GM21526 (cell line): ENCODE measurements at regions not wholly inside any gene's neighbourhood (a gene's known extent, or its start where the extent isn't known, plus 50 kb on each side); places are given as distances from the start of the nearest gene placed in this dataset.
"Not testable (repeated sequence)": the region's sequence is repeated elsewhere in the genome, so short reads cannot be mapped to it uniquely, and the experiment has no call there.

ENCODE experiments used
- ATAC-seq: cut with Tn5 transposase; IDR thresholded peaks from one replicate; pipeline ENCODE4 v1.9.1; 2021; ENCODE audit warnings: moderate library complexity; ENCODE audit not compliant: unreplicated experiment, low FRiP score

DNA sequence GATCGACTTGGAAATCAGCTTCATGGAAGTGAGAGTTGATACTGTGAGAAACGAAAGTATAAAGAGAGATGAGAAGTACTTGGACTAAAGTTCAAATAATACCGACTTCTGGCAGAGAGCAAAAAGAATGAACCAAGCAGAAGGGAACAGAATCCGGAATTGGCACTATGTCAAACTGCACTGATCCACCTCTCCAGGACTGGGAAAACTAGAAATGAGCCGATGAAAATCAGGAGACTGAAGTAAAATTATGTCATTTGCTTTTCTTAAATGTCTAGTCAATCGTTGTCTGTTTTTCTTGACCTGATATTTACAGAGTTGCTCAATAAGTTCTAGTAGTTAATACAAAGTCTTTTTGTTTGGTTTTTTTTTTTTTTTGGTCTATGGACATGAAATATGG lies 163.0 kb upstream of the FOXG1 start:
- no peak for ATAC-seq

GRCh38 chr14:28607661-28608060 lies 158.9 kb upstream of the FOXG1 start:
- no peak for ATAC-seq

DNA sequence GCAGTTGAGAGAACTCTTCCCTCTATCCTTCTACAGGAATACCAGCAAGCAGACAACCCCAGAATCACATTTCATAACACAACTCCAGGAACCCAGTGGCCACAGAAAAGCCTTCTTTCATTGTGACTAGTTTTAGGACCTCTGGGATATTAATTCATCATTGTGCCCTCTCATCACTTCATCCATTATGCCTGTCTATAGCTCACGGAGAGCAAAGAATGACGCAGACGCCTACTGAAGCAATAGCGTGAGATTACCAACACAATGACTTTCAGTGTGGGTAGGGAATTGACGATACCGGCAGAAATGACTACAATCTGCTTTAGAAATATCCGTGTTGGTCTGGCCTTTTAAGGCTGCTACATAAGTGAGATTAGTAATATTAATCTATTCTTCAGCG lies 158.1 kb upstream of the FOXG1 start:
- no peak for ATAC-seq

DNA sequence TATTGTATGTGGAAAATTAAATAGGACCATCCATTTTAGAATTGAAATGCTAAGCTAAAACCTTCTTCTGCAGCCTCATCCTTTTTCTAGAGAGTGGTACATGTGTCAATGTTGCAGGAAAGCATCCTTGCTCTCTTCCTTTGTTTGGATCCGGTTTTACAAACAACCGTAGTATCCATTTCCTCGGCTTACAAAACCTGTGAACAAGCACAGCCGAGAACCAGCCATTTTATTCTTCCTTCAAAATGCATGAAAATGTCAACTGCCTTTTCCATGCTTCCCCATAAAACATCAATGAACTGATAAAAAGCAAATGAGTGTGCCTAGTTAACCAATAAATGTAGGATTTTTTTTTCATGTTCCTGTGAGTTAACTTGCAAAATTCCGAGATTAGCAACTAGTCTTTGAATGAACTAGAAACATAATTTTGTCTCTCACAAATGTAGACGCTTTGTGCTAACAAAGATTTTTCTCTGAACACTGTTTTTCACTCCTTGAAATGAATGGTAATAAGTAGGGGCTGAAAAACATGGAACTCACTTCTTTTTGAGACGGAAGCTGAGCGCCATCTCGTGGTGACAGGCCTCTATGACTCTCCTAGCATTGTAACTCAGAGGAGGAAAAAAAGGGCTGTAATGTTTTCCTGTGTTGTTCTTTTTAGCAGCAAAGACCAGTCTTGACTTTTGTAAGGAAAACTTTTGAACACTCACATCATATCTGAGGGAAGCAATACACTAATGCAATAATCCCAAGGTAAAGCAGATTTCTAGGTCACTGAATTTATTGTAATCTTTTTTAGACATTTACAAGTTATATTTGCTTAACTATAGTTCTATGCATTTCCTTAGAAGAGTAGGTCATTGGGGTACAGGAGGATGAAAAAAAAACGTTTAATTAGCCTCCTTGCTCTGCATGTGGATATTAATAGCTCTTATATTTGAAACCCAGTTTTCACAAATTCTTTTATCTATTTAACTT lies 157.4 kb upstream of the FOXG1 start:
- ATAC-seq = peak; percentile 56

DNA sequence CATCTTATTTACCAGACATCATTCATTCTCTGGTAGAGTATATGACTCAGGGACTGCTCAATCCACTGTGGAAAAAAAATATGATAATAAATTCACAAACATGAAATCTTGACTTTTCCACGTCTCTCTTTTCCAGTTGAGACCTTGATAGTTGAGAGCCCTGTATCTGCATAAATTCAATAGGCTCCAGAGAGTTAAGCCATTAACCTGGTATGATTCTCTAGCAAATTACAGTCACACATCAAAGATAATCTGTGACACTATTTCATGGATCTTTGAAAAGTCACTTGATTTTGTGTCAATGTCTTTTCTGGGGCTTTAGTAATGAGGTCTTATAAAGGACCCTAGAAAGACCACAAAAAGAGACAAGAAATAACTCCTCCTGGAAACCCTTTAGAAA lies 154.2 kb upstream of the FOXG1 start:
- ATAC-seq = no peak

- ATAC-seq = no peak
Observed at GRCh38 chr14:28613532-28613931, 153.1 kb upstream of the FOXG1 start.

GRCh38 chr14:28626780-28627179 lies 139.8 kb upstream of the FOXG1 start:
- ATAC-seq = no peak

- ATAC-seq = no peak
Observed at GRCh38 chr14:28629328-28630004, 137.1 kb upstream of the FOXG1 start.

GRCh38 chr14:28630100-28630499 lies 136.5 kb upstream of the FOXG1 start:
- ATAC-seq = no peak

DNA sequence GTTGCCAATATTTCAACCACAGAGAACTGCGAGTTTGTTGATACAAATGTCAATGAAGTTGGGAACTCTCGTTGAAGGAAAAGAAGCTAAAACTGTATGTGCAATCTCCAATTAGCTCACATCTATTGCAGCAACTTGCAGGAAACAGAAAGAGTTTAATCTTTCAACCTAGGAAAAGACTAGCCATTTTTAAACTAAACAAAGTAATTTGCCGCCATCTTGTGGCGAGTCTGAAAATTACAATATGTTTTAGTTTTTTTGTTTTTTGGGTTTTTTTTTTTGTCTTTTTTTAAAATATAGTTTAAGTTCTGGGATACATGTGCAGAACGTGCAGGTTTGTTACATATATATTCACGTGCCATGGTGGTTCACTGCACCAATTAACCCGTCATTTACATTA lies 131.2 kb upstream of the FOXG1 start:
- no peak for ATAC-seq

GRCh38 chr14:28635816-28636215 lies 130.8 kb upstream of the FOXG1 start:
- ATAC-seq = not testable (repeated sequence)

GRCh38 chr14:28641189-28641588 lies 125.4 kb upstream of the FOXG1 start:
- ATAC-seq = not testable (repeated sequence)

DNA sequence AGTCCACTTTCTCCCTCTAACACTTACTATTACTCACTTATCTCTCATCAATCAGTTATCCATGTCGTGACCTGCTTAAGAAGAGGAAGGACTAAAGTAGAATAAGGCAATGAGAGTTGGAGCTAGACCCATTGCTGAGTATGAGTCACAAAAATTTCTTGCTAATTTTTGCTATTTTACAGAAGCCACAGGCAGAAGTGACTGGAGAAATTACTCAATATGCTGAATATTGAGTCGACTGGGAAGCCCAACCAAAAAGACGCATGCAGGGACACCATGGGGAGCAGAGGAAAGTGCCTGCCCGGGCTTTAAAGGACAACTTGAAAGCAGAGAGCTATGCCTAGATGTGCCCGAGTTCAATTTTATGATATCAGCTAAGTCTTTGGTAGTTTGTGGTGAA lies 115.4 kb upstream of the FOXG1 start:
- ATAC-seq = no peak

DNA sequence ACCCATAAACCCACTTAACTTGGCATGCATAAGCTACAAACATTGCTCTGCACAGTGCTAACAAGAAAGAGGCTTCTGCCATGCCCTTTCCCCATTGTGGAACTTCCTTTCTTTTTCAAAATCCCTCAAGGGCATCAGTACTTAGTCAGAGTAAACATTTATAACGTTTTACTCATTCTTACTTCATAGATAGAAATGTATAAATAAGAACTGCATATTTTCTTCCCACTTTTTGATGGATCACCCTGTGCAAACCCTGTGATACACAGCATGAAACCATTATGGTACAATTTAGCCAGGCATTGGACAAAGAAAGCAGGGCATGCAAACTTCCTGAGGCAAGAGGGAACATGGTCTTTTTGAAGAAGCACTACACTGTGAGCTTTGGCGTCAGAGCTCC lies 113.8 kb upstream of the FOXG1 start:
- ATAC-seq = no peak

- ATAC-seq = no peak
Observed at GRCh38 chr14:28653521-28653920, 113.1 kb upstream of the FOXG1 start.

- no peak for ATAC-seq
Observed at GRCh38 chr14:28656704-28657255, 109.8 kb upstream of the FOXG1 start.

- ATAC-seq = no peak
Observed at GRCh38 chr14:28661171-28661772, 105.3 kb upstream of the FOXG1 start.

DNA sequence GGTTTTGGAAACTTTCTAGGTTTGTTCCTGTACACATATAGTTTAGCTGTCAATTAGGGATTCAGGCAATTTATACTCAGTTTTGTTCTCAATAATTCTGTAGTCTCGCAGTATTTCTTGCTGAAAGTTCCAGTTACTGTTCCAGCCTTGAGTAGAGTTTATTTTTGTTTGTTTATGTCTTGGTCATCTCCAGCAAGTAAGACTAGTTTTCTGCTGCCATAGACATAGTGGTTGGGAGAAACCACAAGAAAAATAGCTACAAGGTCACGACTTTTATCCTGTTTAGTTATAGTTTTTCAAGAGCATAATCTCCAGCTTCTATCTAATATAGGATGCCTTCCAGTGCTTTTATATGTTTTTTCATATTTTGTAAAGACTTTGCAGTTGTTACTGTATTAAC lies 99.6 kb upstream of the FOXG1 start:
- ATAC-seq = no peak

DNA sequence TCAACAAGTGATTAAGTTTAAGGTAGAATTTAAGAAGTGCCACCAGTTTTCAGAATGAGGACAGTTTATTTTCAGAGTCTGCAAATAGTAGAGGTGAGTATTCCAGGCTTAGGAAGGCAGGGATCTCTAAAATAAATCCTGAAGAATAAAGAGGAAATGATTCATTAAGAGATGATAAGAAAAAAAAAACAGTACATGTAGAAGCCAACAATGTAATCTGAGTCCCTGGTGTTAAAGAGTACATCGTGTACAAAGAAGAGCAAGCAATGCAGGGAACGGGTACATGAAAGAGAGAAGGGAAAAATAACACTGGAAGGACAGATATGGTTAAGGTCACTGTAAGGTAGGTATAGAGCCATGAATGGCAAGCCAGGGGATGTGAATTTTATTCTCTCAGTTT lies 95.2 kb upstream of the FOXG1 start:
- no peak for ATAC-seq

GRCh38 chr14:28673056-28673455 lies 93.5 kb upstream of the FOXG1 start:
- no peak for ATAC-seq

DNA sequence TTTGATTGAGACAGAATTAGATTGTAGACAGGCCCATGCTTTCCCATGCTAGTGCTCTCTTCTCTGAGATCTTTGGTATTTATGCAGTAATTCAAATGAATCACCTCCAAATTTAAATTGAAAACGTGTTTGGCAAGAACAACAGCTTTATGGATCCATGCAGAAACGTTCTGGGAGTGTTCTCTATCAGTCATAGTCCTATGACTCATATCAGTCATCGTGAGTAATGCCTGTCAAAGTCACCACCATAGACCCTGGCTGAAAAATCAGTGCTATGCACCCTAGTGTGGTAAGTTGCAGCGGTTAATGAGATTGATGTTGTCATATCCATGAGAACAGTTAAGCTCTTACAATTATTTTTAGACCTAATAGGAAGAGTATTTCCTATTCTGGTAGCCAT lies 90.1 kb upstream of the FOXG1 start:
- no peak for ATAC-seq
